Mesendoderm (in vitro differentiated cells): ENCODE measurements at regions not wholly inside any gene's neighbourhood (a gene's known extent, or its start where the extent isn't known, plus 50 kb on each side); places are given as distances from the start of the nearest gene placed in this dataset.
A peak's percentile ranks its signal among the peaks of the same experiment; 100 is the strongest.
"Not testable (repeated sequence)": the region's sequence is repeated elsewhere in the genome, so short reads cannot be mapped to it uniquely, and the experiment has no call there.

Experiments
- DNase-seq: peaks from one replicate; pipeline ENCODE4 v3.0.0; 2013
- H2AK5ac ChIP-seq: 2 replicates; pipeline ENCODE4 v1.6.1; 2013; ENCODE audit warnings: low read length, inconsistent platforms
- H2BK120ac ChIP-seq: 2 replicates; pipeline ENCODE4 v1.6.1; 2013; ENCODE audit warnings: low read depth, mild to moderate bottlenecking, low read length, moderate library complexity, mixed read lengths
- H2BK15ac ChIP-seq: replicated peaks from 2 replicates; pipeline ENCODE4 v1.6.1; 2013; ENCODE audit warnings: low read depth, mild to moderate bottlenecking, moderate library complexity
- H2BK5ac ChIP-seq: 2 replicates; pipeline ENCODE4 v1.6.1; 2013; ENCODE audit warnings: low read length, inconsistent platforms
- H3K18ac ChIP-seq: 2 replicates; pipeline ENCODE4 v1.6.1; 2013; ENCODE audit warnings: mild to moderate bottlenecking, low read length, mixed read lengths
- H3K23ac ChIP-seq: one replicate; pipeline ENCODE4 v1.6.1; 2013; ENCODE audit warnings: low read length
- H3K27ac ChIP-seq: 2 replicates; pipeline ENCODE4 v1.5.1; 2013; ENCODE audit warnings: low read depth, mild to moderate bottlenecking, inconsistent platforms, low read length, moderate library complexity
- H3K27me3 ChIP-seq: 2 replicates; pipeline ENCODE4 v1.6.1; 2013; ENCODE audit warnings: low read length, control low read depth, mild to moderate bottlenecking, inconsistent platforms; ENCODE audit not compliant: insufficient read depth, poor library complexity
- H3K36me3 ChIP-seq: 2 replicates; pipeline ENCODE4 v1.6.1; 2013; ENCODE audit warnings: low read length, inconsistent platforms; ENCODE audit not compliant: control insufficient read depth, insufficient read depth
- H3K4ac ChIP-seq: one replicate; pipeline ENCODE4 v1.6.1; 2013; ENCODE audit warnings: low read depth, mild to moderate bottlenecking, low read length, moderate library complexity
- H3K4me1 ChIP-seq: 2 replicates; pipeline ENCODE4 v1.6.1; 2013; ENCODE audit warnings: low read depth, low read length, inconsistent platforms; ENCODE audit not compliant: control insufficient read depth
- H3K4me2 ChIP-seq: 2 replicates; pipeline ENCODE4 v1.6.1; 2013; ENCODE audit warnings: low read length
- H3K4me3 ChIP-seq: 2 replicates; pipeline ENCODE4 v1.5.1; 2013; ENCODE audit warnings: mild to moderate bottlenecking, low read length
- H3K56ac ChIP-seq: one replicate; pipeline ENCODE4 v1.6.1; 2013; ENCODE audit warnings: low read length
- H3K79me1 ChIP-seq: 2 replicates; pipeline ENCODE4 v1.6.1; 2013; ENCODE audit warnings: low read length, inconsistent platforms
- H3K79me2 ChIP-seq: 2 replicates; pipeline ENCODE4 v1.6.1; 2013; ENCODE audit warnings: mild to moderate bottlenecking, low read length; ENCODE audit not compliant: control insufficient read depth, insufficient read depth
- H3K9ac ChIP-seq: 2 replicates; pipeline ENCODE4 v1.6.1; 2013; ENCODE audit warnings: low read length, inconsistent platforms
- H4K5ac ChIP-seq: one replicate; pipeline ENCODE4 v1.6.1; 2013; ENCODE audit warnings: low read length
- H4K8ac ChIP-seq: one replicate; pipeline ENCODE4 v1.6.1; 2013; ENCODE audit warnings: low read depth, mild to moderate bottlenecking, control low read depth, low read length, moderate library complexity
- WGBS: extraction: QIAGEN DNeasy Blood & Tissue Kit; methylation state at CpG from one replicate; pipeline ENCODE4 v1.1.7; 2013; ENCODE audit warnings: low lambda C conversion rate, missing lambda C conversion rate; ENCODE audit not compliant: insufficient coverage; ENCODE audit errors: extremely low coverage; 5-methylcytosine and 5-hydroxymethylcytosine counted together

GRCh38 chr15:35966781-35967180 is 420.8 kb upstream of the DPH6 start:
- Histone ChIP-seq H3K4me1 (no peaks in the 10 kb centered on the region), H3K36me3 (no peaks in the 10 kb centered on the region), H3K56ac (no peak overlapping the region), H4K5ac (no peak overlapping the region), H3K79me1 (no peaks in the 10 kb centered on the region), H4K8ac (no peak overlapping the region), H3K23ac (no peak overlapping the region), H3K79me2 (no peaks in the 10 kb centered on the region), H3K18ac (no peak overlapping the region), H3K4me3 (no peak overlapping the region), H2AK5ac (no peak overlapping the region), H2BK5ac (no peak overlapping the region), H3K9ac (no peak overlapping the region), H3K4me2 (no peak overlapping the region), H3K27ac (no peak overlapping the region), H2BK120ac (no peak overlapping the region), H3K4ac (no peak overlapping the region), H2BK15ac (no peak overlapping the region), H3K27me3 (no peaks in the 10 kb centered on the region)
- WGBS = no CpG with 5 or more reads among the region's 2 CpGs
- DNase-seq = no peak

GRCh38 chr15:35967968-35968367 is 422.0 kb upstream of the DPH6 start:
- not testable (repeated sequence) for H2BK15ac ChIP-seq, H3K4me3 ChIP-seq, H3K4me2 ChIP-seq, H3K9ac ChIP-seq, H2AK5ac ChIP-seq, H4K5ac ChIP-seq, H3K36me3 ChIP-seq, H3K79me1 ChIP-seq, H3K79me2 ChIP-seq, H3K4me1 ChIP-seq, H3K18ac ChIP-seq, H2BK5ac ChIP-seq, H3K4ac ChIP-seq, DNase-seq, H3K23ac ChIP-seq, H3K27me3 ChIP-seq, H3K27ac ChIP-seq, H2BK120ac ChIP-seq, H3K56ac ChIP-seq, H4K8ac ChIP-seq
- no CpG with 5 or more reads among the region's 17 CpGs for WGBS

DNA sequence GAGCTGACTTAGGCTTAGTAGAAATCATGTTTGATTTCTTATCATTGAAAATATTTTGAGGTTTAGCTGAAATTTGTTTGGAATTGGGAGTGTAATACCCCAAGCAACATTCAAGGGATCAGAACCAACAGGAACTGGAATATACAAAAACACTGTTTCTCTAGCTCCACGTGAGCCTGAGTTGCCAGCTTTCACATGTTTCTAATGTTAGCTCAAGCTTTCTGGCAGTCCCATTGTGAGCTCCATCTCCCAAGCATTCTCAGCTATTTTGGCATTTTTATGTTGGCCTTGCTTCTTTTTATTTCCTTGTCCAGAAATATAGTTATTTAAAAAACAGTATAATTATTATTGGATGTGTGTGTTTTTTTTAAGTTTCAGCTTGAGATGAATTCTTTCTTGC is 427.1 kb upstream of the DPH6 start:
- H3K18ac ChIP-seq = no peak overlapping the region
- H3K9ac ChIP-seq = no peak overlapping the region
- H3K56ac ChIP-seq = no peak overlapping the region
- no peaks in the 10 kb centered on the region for H3K4me1 ChIP-seq
- no peaks in the 10 kb centered on the region for H3K27me3 ChIP-seq
- no peak overlapping the region for H3K27ac ChIP-seq
- no peak overlapping the region for H3K4ac ChIP-seq
- no peaks in the 10 kb centered on the region for H3K79me2 ChIP-seq
- no peak overlapping the region for H2AK5ac ChIP-seq
- no peak overlapping the region for H3K23ac ChIP-seq
- no peak overlapping the region for H2BK120ac ChIP-seq
- H3K4me3 ChIP-seq = no peak overlapping the region
- no peak overlapping the region for H2BK15ac ChIP-seq
- DNase-seq = no peak
- H3K4me2 ChIP-seq = no peak overlapping the region
- H2BK5ac ChIP-seq = no peak overlapping the region
- no peaks in the 10 kb centered on the region for H3K79me1 ChIP-seq
- no CpG with 5 or more reads among the region's 1 CpG for WGBS
- H4K5ac ChIP-seq = no peak overlapping the region
- H3K36me3 ChIP-seq = no peaks in the 10 kb centered on the region
- H4K8ac ChIP-seq = no peak overlapping the region

DNA sequence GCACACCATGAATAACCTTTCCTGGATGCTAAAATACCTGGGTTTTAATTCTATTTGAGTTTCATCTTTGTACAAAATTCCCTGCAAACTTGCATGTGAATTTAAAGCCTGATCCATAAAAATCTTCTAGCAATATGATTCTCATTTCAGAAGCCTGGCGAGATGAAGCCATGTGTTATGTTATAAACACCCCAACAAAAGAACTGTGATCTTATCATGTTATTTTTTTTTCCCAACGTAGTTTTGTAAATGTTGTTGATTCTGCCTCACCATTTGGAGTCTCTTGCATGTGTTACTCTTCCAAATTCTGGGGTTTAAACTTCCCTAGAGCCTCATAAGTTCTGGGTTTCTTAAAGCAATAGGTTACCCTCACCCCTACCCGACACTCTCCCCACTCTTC is 428.1 kb upstream of the DPH6 start:
- H3K18ac ChIP-seq = no peak overlapping the region
- no peak overlapping the region for H3K23ac ChIP-seq
- H4K8ac ChIP-seq = no peak overlapping the region
- H3K27me3 ChIP-seq = no peaks in the 10 kb centered on the region
- H3K4me3 ChIP-seq = no peak overlapping the region
- no peak overlapping the region for H3K4ac ChIP-seq
- H3K4me1 ChIP-seq = no peaks in the 10 kb centered on the region
- H3K56ac ChIP-seq = no peak overlapping the region
- no peak overlapping the region for H3K27ac ChIP-seq
- H2BK15ac ChIP-seq = no peak overlapping the region
- H4K5ac ChIP-seq = no peak overlapping the region
- H3K9ac ChIP-seq = no peak overlapping the region
- no CpG with 5 or more reads among the region's 3 CpGs for WGBS
- H3K36me3 ChIP-seq = no peaks in the 10 kb centered on the region
- no peak overlapping the region for H2BK5ac ChIP-seq
- no peak for DNase-seq
- no peaks in the 10 kb centered on the region for H3K79me1 ChIP-seq
- no peak overlapping the region for H2AK5ac ChIP-seq
- no peak overlapping the region for H2BK120ac ChIP-seq
- no peak overlapping the region for H3K4me2 ChIP-seq
- no peaks in the 10 kb centered on the region for H3K79me2 ChIP-seq

DNA sequence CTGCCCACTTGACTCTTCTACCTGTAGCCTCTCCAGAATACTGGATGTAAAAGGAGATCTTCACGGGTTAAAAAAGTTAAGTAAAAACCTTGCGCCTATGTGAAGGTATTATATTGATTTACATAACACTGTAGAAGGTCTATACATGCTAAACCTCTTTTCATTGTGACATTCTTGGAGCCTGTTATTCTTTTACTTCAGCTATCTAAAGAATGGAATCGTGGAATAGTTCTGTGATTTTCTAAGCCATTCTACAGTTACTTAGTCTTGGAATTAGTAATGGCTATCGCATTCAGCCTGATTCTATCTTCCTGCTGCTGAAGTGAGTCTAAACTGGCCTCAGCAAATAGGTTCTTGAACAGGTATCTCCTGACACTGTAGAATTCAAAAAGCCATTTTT is 430.0 kb upstream of the DPH6 start:
- Histone ChIP-seq H3K56ac (no peak overlapping the region), H2AK5ac (no peak overlapping the region)

GRCh38 chr15:35979608-35980007 is 433.6 kb upstream of the DPH6 start:
- Histone ChIP-seq H3K18ac (no peak overlapping the region), H3K27me3 (no peaks in the 10 kb centered on the region), H3K56ac (no peak overlapping the region), H3K4ac (no peak overlapping the region), H3K27ac (no peak overlapping the region), H3K4me1 (no peaks in the 10 kb centered on the region), H2BK120ac (no peak overlapping the region), H2BK5ac (no peak overlapping the region), H3K4me2 (no peak overlapping the region), H4K5ac (no peak overlapping the region), H2BK15ac (no peak overlapping the region), H3K23ac (no peak overlapping the region), H4K8ac (no peak overlapping the region), H3K4me3 (no peak overlapping the region), H3K36me3 (no peaks in the 10 kb centered on the region), H2AK5ac (no peak overlapping the region), H3K79me1 (no peaks in the 10 kb centered on the region), H3K9ac (no peak overlapping the region), H3K79me2 (no peaks in the 10 kb centered on the region)
- no CpG with 5 or more reads among the region's 2 CpGs for WGBS
- DNase-seq = peak; percentile 13

More for the DNA sequence above, 430.0 kb upstream of the DPH6 start:
- Histone ChIP-seq H2BK15ac (no peak overlapping the region), H4K8ac (no peak overlapping the region), H2BK5ac (no peak overlapping the region), H3K79me2 (no peaks in the 10 kb centered on the region), H3K4me3 (no peak overlapping the region), H3K9ac (no peak overlapping the region), H3K27ac (no peak overlapping the region), H3K27me3 (no peaks in the 10 kb centered on the region), H4K5ac (no peak overlapping the region), H3K4ac (no peak overlapping the region), H3K4me2 (no peak overlapping the region), H3K23ac (no peak overlapping the region), H3K79me1 (no peaks in the 10 kb centered on the region), H2BK120ac (no peak overlapping the region), H3K36me3 (no peaks in the 10 kb centered on the region), H3K4me1 (no peaks in the 10 kb centered on the region), H3K18ac (no peak overlapping the region)
- no CpG with 5 or more reads among the region's 4 CpGs for WGBS
- DNase-seq = no peak
